Stomach (tissue), 8 donors: ENCODE measurements at regions not wholly inside any gene's neighbourhood (a gene's known extent, or its start where the extent isn't known, plus 50 kb on each side); places are given as distances from the start of the nearest gene placed in this dataset.

ENCODE experiments used
- DNase-seq, 2 donors: peaks; one replicate each; pipeline versions ENCODE4 v3.0.0 to v3.0.0-alpha.2; 2013 to 2019
- H3K27ac ChIP-seq, 5 donors: fragments of 200-600 bp in 4 of 5; sonication (generic) in 4 of 5; one replicate each; pipeline ENCODE4 v1.5.1; 2013 to 2019; ENCODE audit warnings: mild to moderate bottlenecking in 1 of 5, moderate library complexity in 1 of 5
- H3K27me3 ChIP-seq, 3 donors: fragments of 200-600 bp; sonication (generic); one replicate each; pipeline ENCODE4 v1.5.1; 2017 to 2019; ENCODE audit warnings: mixed run types in 1 of 3
- H3K36me3 ChIP-seq, 4 donors: fragments of 200-600 bp; sonication (generic); 1 replicate in 3 of 4; 2 replicates in 1 of 4; pipeline ENCODE4 v1.5.1; 2016 to 2019
- H3K4me1 ChIP-seq, 4 donors: fragments of 200-600 bp; sonication (generic); one replicate each; pipeline ENCODE4 v1.5.1; 2016 to 2019
- H3K4me3 ChIP-seq, 4 donors: fragments of 200-600 bp; sonication (generic) in 3 of 4; one replicate each; pipeline ENCODE4 v1.5.1; 2016 to 2019; ENCODE audit warnings: mild to moderate bottlenecking in 1 of 4
- H3K9me3 ChIP-seq, 4 donors: fragments of 200-600 bp; sonication (generic); one replicate each; pipeline ENCODE4 v1.5.1; 2016 to 2019
- EP300 ChIP-seq: sonication (generic); formaldehyde crosslinking; IDR thresholded peaks from one replicate; pipeline ENCODE4 v1.6.1; 2017; ENCODE audit warnings: antibody characterized with exemption
- POLR2A ChIP-seq, 4 donors: fragments of 450-650 bp; IDR thresholded peaks; one replicate each; pipeline ENCODE4 v1.6.1; 2016; ENCODE audit warnings: antibody characterized with exemption in 4 of 4, control low read depth in 2 of 4, mild to moderate bottlenecking in 1 of 4, moderate library complexity in 1 of 4
- POLR2AphosphoS5 ChIP-seq, 3 donors: sonication (generic); formaldehyde crosslinking; IDR thresholded peaks; one replicate each; pipeline ENCODE4 v1.6.1; 2016; ENCODE audit warnings: antibody characterized with exemption in 3 of 3
- WGBS, 5 donors: extraction: QIAGEN DNeasy Blood & Tissue Kit in 3 of 5; methylation state at CpG; one replicate each; pipeline versions ENCODE4 v1.1.5 to v1.1.7; 2013 to 2018; 5-methylcytosine and 5-hydroxymethylcytosine counted together
- intact Hi-C: fragments of 100-400 bp; cut with DNase I; formaldehyde crosslinking; loops from one replicate; pipeline ENCODE4 v1.15.1; 2023; ENCODE audit warnings: low total_unique reads
- TF ChIP-seq, protein P1 (sequence below), 7 experiments: fragments of 450-650 bp in 4 of 7; fragments of 200-600 bp in 3 of 7; sonication (generic) in 3 of 7; IDR thresholded peaks; one replicate each; pipeline ENCODE4 v1.5.1; 2016 to 2019; ENCODE audit warnings: antibody characterized with exemption in 7 of 7, control low read depth in 2 of 7, mild to moderate bottlenecking in 1 of 7
- donor health status: healthy with polysubstance abuse.
- donor health status: Bipolar disorder and iron deficiency.
- donor health status: healthy.

- Histone ChIP-seq H3K4me3 (no peak overlapping the region), H3K9me3 (peaks cover 0 to 42% (median 16%) of the 10 kb centered on the region in 4 donors), H3K36me3 (no peaks in the 10 kb centered on the region), H3K27ac (no peak overlapping the region), H3K4me1 (no peaks in the 10 kb centered on the region), H3K27me3 (no peaks in the 10 kb centered on the region)
- intact Hi-C loops: no loop called here
- DNase-seq: no peak
- TF ChIP-seq POLR2A (IDR thresholded peaks at IDR 0.05): no peak
- no peak for TF ChIP-seq POLR2AphosphoS5 (IDR thresholded peaks at IDR 0.05)
- TF ChIP-seq, protein P1, sequence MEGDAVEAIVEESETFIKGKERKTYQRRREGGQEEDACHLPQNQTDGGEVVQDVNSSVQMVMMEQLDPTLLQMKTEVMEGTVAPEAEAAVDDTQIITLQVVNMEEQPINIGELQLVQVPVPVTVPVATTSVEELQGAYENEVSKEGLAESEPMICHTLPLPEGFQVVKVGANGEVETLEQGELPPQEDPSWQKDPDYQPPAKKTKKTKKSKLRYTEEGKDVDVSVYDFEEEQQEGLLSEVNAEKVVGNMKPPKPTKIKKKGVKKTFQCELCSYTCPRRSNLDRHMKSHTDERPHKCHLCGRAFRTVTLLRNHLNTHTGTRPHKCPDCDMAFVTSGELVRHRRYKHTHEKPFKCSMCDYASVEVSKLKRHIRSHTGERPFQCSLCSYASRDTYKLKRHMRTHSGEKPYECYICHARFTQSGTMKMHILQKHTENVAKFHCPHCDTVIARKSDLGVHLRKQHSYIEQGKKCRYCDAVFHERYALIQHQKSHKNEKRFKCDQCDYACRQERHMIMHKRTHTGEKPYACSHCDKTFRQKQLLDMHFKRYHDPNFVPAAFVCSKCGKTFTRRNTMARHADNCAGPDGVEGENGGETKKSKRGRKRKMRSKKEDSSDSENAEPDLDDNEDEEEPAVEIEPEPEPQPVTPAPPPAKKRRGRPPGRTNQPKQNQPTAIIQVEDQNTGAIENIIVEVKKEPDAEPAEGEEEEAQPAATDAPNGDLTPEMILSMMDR (IDR thresholded peaks at IDR 0.05): no peak
- TF ChIP-seq EP300: no peak
Observed at GRCh38 chr1:187151555-187151954, 322.8 kb downstream of the PLA2G4A start.

DNA sequence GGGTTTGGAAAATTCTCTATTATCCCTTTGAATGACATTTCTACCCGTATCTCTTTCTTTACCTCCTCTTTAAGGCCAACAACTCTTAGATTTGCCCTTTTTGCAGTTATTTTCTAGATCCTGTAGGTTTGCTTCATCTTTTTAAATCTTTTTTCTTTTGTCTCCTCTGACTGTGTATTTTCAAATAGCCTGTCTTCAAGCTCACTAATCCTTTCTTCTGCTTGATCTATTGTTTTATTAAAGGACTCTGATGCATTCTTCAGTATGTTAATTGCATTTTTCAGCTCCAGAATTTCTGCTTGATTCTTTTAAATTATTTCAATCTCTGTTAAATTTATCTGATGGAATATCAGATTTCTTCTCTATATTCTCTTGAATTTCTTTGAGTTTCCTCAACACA lies 324.3 kb downstream of the PLA2G4A start:
- DNase-seq: no peak
- Histone ChIP-seq H3K27me3 (no peaks in the 10 kb centered on the region), H3K27ac (no peak overlapping the region), H3K9me3 (peaks cover 0 to 42% (median 16%) of the 10 kb centered on the region in 4 donors), H3K36me3 (no peaks in the 10 kb centered on the region), H3K4me3 (no peak overlapping the region), H3K4me1 (no peaks in the 10 kb centered on the region)
- 0 to 88% (median 41%) methylated on average over 1 of the region's 1 CpG for WGBS, 5 donors
- no peak for TF ChIP-seq EP300
- TF ChIP-seq POLR2AphosphoS5 (IDR thresholded peaks at IDR 0.05): no peak
- TF ChIP-seq, protein P1 (IDR thresholded peaks at IDR 0.05): no peak
- TF ChIP-seq POLR2A (IDR thresholded peaks at IDR 0.05): no peak
- intact Hi-C loops: no loop called here

GRCh38 chr1:187157115-187157514 lies 328.4 kb downstream of the PLA2G4A start:
- DNase-seq: no peak
- H3K27ac ChIP-seq: no peak overlapping the region
- H3K4me3 ChIP-seq: no peak overlapping the region
- H3K4me1 ChIP-seq: no peaks in the 10 kb centered on the region
- H3K36me3 ChIP-seq: no peaks in the 10 kb centered on the region
- peaks cover 0 to 26% (median 13%) of the 10 kb centered on the region in 4 donors for H3K9me3 ChIP-seq
- no peaks in the 10 kb centered on the region for H3K27me3 ChIP-seq
- 45 to 59% (median 50%) methylated on average over 1 of the region's 1 CpG for WGBS, 5 donors
- TF ChIP-seq, protein P1 (IDR thresholded peaks at IDR 0.05): no peak
- TF ChIP-seq EP300: no peak
- no peak for TF ChIP-seq POLR2AphosphoS5 (IDR thresholded peaks at IDR 0.05)
- TF ChIP-seq POLR2A (IDR thresholded peaks at IDR 0.05): no peak
- intact Hi-C loops: no loop called here

- WGBS, 5 donors: 47 to 56% (median 54%) methylated on average over 2 of the region's 2 CpGs
- peaks cover 0 to 22% (median 11%) of the 10 kb centered on the region in 4 donors for H3K9me3 ChIP-seq
- H3K27me3 ChIP-seq: no peaks in the 10 kb centered on the region
- no peak overlapping the region for H3K4me3 ChIP-seq
- no peaks in the 10 kb centered on the region for H3K36me3 ChIP-seq
- TF ChIP-seq POLR2AphosphoS5 (IDR thresholded peaks at IDR 0.05) (no peak), POLR2A (IDR thresholded peaks at IDR 0.05) (no peak), EP300 (no peak)
- TF ChIP-seq, protein P1 (IDR thresholded peaks at IDR 0.05): no peak
- DNase-seq: no peak
- H3K27ac ChIP-seq: no peak overlapping the region
- no peaks in the 10 kb centered on the region for H3K4me1 ChIP-seq
- intact Hi-C loops: no loop called here
Observed at GRCh38 chr1:187157552-187157951, 328.8 kb downstream of the PLA2G4A start.
